ENCODE measurements at regions not wholly inside any gene's neighbourhood (a gene's known extent, or its start where the extent isn't known, plus 50 kb on each side); places are given as distances from the start of the nearest gene placed in this dataset.

- H3K9ac ChIP-seq (ENCODE audit: low read length): no peak overlapping the region
- H3K36me3 ChIP-seq (ENCODE audit: control insufficient read depth, insufficient read depth, low read length): no peaks in the 10 kb centered on the region
- no peaks in the 10 kb centered on the region for H3K27me3 ChIP-seq (ENCODE audit: control insufficient read depth, insufficient read depth, low read length)
- no peak overlapping the region for H3K27ac ChIP-seq (ENCODE audit: low read depth, low read length)
- no peaks in the 10 kb centered on the region for H3K4me1 ChIP-seq (ENCODE audit: control insufficient read depth, insufficient read depth, low read length)
- H3K4me3 ChIP-seq (ENCODE audit: low read length): no peak overlapping the region
Observed at GRCh38 chr2:4684921-4685320, 981.5 kb downstream of the DCDC2C start.

- no peak overlapping the region for H3K4me3 ChIP-seq (ENCODE audit: low read length)
- H3K27me3 ChIP-seq (ENCODE audit: control insufficient read depth, insufficient read depth, low read length): no peaks in the 10 kb centered on the region
Observed at GRCh38 chr2:4690913-4691312, 987.5 kb downstream of the DCDC2C start.

GRCh38 chr2:4693266-4693665 is 989.9 kb downstream of the DCDC2C start:
- H3K4me1 ChIP-seq (ENCODE audit: control insufficient read depth, insufficient read depth, low read length): no peaks in the 10 kb centered on the region
- H3K27ac ChIP-seq (ENCODE audit: low read depth, low read length): no peak overlapping the region
- no peaks in the 10 kb centered on the region for H3K27me3 ChIP-seq (ENCODE audit: control insufficient read depth, insufficient read depth, low read length)
- no peaks in the 10 kb centered on the region for H3K36me3 ChIP-seq (ENCODE audit: control insufficient read depth, insufficient read depth, low read length)
- no peak overlapping the region for H3K4me3 ChIP-seq (ENCODE audit: low read length)
- no peak overlapping the region for H3K9ac ChIP-seq (ENCODE audit: low read length)

More at GRCh38 chr2:4690913-4691312, 987.5 kb downstream of the DCDC2C start:
- no peak overlapping the region for H3K27ac ChIP-seq (ENCODE audit: low read depth, low read length)
- H3K9ac ChIP-seq (ENCODE audit: low read length): no peak overlapping the region
- H3K36me3 ChIP-seq (ENCODE audit: control insufficient read depth, insufficient read depth, low read length): no peaks in the 10 kb centered on the region
- H3K4me1 ChIP-seq (ENCODE audit: control insufficient read depth, insufficient read depth, low read length): no peaks in the 10 kb centered on the region

- Histone ChIP-seq H3K27me3 (ENCODE audit: control insufficient read depth, insufficient read depth, low read length) (no peaks in the 10 kb centered on the region), H3K9ac (ENCODE audit: low read length) (no peak overlapping the region), H3K27ac (ENCODE audit: low read depth, low read length) (no peak overlapping the region), H3K4me1 (ENCODE audit: control insufficient read depth, insufficient read depth, low read length) (no peaks in the 10 kb centered on the region), H3K36me3 (ENCODE audit: control insufficient read depth, insufficient read depth, low read length) (no peaks in the 10 kb centered on the region), H3K4me3 (ENCODE audit: low read length) (no peak overlapping the region)
Observed at GRCh38 chr2:4695281-4695861, 992.0 kb downstream of the DCDC2C start.

- no peaks in the 10 kb centered on the region for H3K27me3 ChIP-seq (ENCODE audit: control insufficient read depth, insufficient read depth, low read length)
- no peak overlapping the region for H3K4me3 ChIP-seq (ENCODE audit: low read length)
- no peaks in the 10 kb centered on the region for H3K36me3 ChIP-seq (ENCODE audit: control insufficient read depth, insufficient read depth, low read length)
- no peaks in the 10 kb centered on the region for H3K4me1 ChIP-seq (ENCODE audit: control insufficient read depth, insufficient read depth, low read length)
- H3K9ac ChIP-seq (ENCODE audit: low read length): no peak overlapping the region
- no peak overlapping the region for H3K27ac ChIP-seq (ENCODE audit: low read depth, low read length)
Observed at GRCh38 chr2:4715065-4715464, 977.1 kb upstream of the SOX11 start.

GRCh38 chr2:4718777-4719176 is 973.4 kb upstream of the SOX11 start:
- no peak overlapping the region for H3K4me3 ChIP-seq (ENCODE audit: low read length)

GRCh38 chr2:4725618-4726017 is 966.6 kb upstream of the SOX11 start:
- Histone ChIP-seq H3K27me3 (ENCODE audit: control insufficient read depth, insufficient read depth, low read length) (no peaks in the 10 kb centered on the region), H3K36me3 (ENCODE audit: control insufficient read depth, insufficient read depth, low read length) (no peaks in the 10 kb centered on the region), H3K27ac (ENCODE audit: low read depth, low read length) (no peak overlapping the region), H3K4me3 (ENCODE audit: low read length) (no peak overlapping the region), H3K4me1 (ENCODE audit: control insufficient read depth, insufficient read depth, low read length) (no peaks in the 10 kb centered on the region), H3K9ac (ENCODE audit: low read length) (no peak overlapping the region)

More at GRCh38 chr2:4718777-4719176, 973.4 kb upstream of the SOX11 start:
- Histone ChIP-seq H3K9ac (ENCODE audit: low read length) (no peak overlapping the region), H3K27me3 (ENCODE audit: control insufficient read depth, insufficient read depth, low read length) (no peaks in the 10 kb centered on the region), H3K36me3 (ENCODE audit: control insufficient read depth, insufficient read depth, low read length) (no peaks in the 10 kb centered on the region), H3K4me1 (ENCODE audit: control insufficient read depth, insufficient read depth, low read length) (no peaks in the 10 kb centered on the region), H3K27ac (ENCODE audit: low read depth, low read length) (no peak overlapping the region)

- Histone ChIP-seq H3K4me1 (ENCODE audit: control insufficient read depth, insufficient read depth, low read length) (no peaks in the 10 kb centered on the region), H3K27me3 (ENCODE audit: control insufficient read depth, insufficient read depth, low read length) (no peaks in the 10 kb centered on the region), H3K27ac (ENCODE audit: low read depth, low read length) (no peak overlapping the region)
Observed at GRCh38 chr2:4732560-4732959, 959.6 kb upstream of the SOX11 start.

GRCh38 chr2:4745056-4745991 is 946.9 kb upstream of the SOX11 start:
- Histone ChIP-seq H3K4me1 (ENCODE audit: control insufficient read depth, insufficient read depth, low read length) (no peaks in the 10 kb centered on the region), H3K27me3 (ENCODE audit: control insufficient read depth, insufficient read depth, low read length) (no peaks in the 10 kb centered on the region), H3K9ac (ENCODE audit: low read length) (no peak overlapping the region), H3K27ac (ENCODE audit: low read depth, low read length) (no peak overlapping the region), H3K36me3 (ENCODE audit: control insufficient read depth, insufficient read depth, low read length) (no peaks in the 10 kb centered on the region), H3K4me3 (ENCODE audit: low read length) (no peak overlapping the region)

More at GRCh38 chr2:4732560-4732959, 959.6 kb upstream of the SOX11 start:
- Histone ChIP-seq H3K4me3 (ENCODE audit: low read length) (no peak overlapping the region), H3K9ac (ENCODE audit: low read length) (no peak overlapping the region), H3K36me3 (ENCODE audit: control insufficient read depth, insufficient read depth, low read length) (no peaks in the 10 kb centered on the region)

- Histone ChIP-seq H3K4me1 (ENCODE audit: control insufficient read depth, insufficient read depth, low read length) (no peaks in the 10 kb centered on the region), H3K27me3 (ENCODE audit: control insufficient read depth, insufficient read depth, low read length) (no peaks in the 10 kb centered on the region), H3K4me3 (ENCODE audit: low read length) (no peak overlapping the region), H3K27ac (ENCODE audit: low read depth, low read length) (no peak overlapping the region), H3K9ac (ENCODE audit: low read length) (no peak overlapping the region), H3K36me3 (ENCODE audit: control insufficient read depth, insufficient read depth, low read length) (no peaks in the 10 kb centered on the region)
Observed at GRCh38 chr2:4753721-4754120, 938.5 kb upstream of the SOX11 start.

GRCh38 chr2:4762951-4763376 is 929.2 kb upstream of the SOX11 start:
- no peaks in the 10 kb centered on the region for H3K27me3 ChIP-seq (ENCODE audit: control insufficient read depth, insufficient read depth, low read length)
- H3K4me1 ChIP-seq (ENCODE audit: control insufficient read depth, insufficient read depth, low read length): no peaks in the 10 kb centered on the region
- no peak overlapping the region for H3K9ac ChIP-seq (ENCODE audit: low read length)
- no peaks in the 10 kb centered on the region for H3K36me3 ChIP-seq (ENCODE audit: control insufficient read depth, insufficient read depth, low read length)
- H3K4me3 ChIP-seq (ENCODE audit: low read length): no peak overlapping the region
- H3K27ac ChIP-seq (ENCODE audit: low read depth, low read length): no peak overlapping the region

- Histone ChIP-seq H3K4me3 (ENCODE audit: low read length) (no peak overlapping the region), H3K27me3 (ENCODE audit: control insufficient read depth, insufficient read depth, low read length) (no peaks in the 10 kb centered on the region), H3K9ac (ENCODE audit: low read length) (no peak overlapping the region), H3K36me3 (ENCODE audit: control insufficient read depth, insufficient read depth, low read length) (no peaks in the 10 kb centered on the region), H3K27ac (ENCODE audit: low read depth, low read length) (no peak overlapping the region), H3K4me1 (ENCODE audit: control insufficient read depth, insufficient read depth, low read length) (no peaks in the 10 kb centered on the region)
Observed at GRCh38 chr2:4765787-4766530, 926.2 kb upstream of the SOX11 start.

Measured in rectal smooth muscle tissue (tissue), 1 donor.